Psoas muscle (tissue), 7 donors: ENCODE measurements at regions not wholly inside any gene's neighbourhood (a gene's known extent, or its start where the extent isn't known, plus 50 kb on each side); places are given as distances from the start of the nearest gene placed in this dataset.

Source experiments
- ATAC-seq, 4 donors: fragments of 200-7000 bp; cut with Tn5 transposase; one replicate each; pipeline ENCODE4 v1.9.1; 2020; ENCODE audit warnings: moderate library complexity in 3 of 4, mild to moderate bottlenecking in 2 of 4
- DNase-seq, 2 donors: peaks; one replicate each; pipeline ENCODE4 v3.0.0-alpha.2; 2020
- H3K27ac ChIP-seq: fragments of 200-600 bp; one replicate; pipeline ENCODE4 v1.8.0; 2022
- H3K27me3 ChIP-seq, 3 donors: fragments of 200-600 bp in 1 of 3; one replicate each; pipeline versions ENCODE4 v1.6.1 to v1.8.0; 2013 to 2022; ENCODE audit warnings: low read length in 2 of 3, mild to moderate bottlenecking in 2 of 3, moderate library complexity in 1 of 3; ENCODE audit not compliant: insufficient read depth in 3 of 3
- H3K36me3 ChIP-seq, 2 donors: fragments of 200-600 bp in 1 of 2; one replicate each; pipeline versions ENCODE4 v1.6.1 to v1.8.0; 2013 to 2022; ENCODE audit warnings: low read depth in 1 of 2, mild to moderate bottlenecking in 1 of 2, moderate library complexity in 1 of 2; ENCODE audit not compliant: insufficient read depth in 1 of 2
- H3K4me1 ChIP-seq: fragments of 200-600 bp; one replicate; pipeline ENCODE4 v1.8.0; 2022
- H3K4me3 ChIP-seq: fragments of 200-600 bp; one replicate; pipeline ENCODE4 v1.8.0; 2022; ENCODE audit warnings: mild to moderate bottlenecking
- H3K9me3 ChIP-seq: fragments of 200-600 bp; one replicate; pipeline ENCODE4 v1.8.0; 2022
- WGBS, 3 donors: extraction: QIAGEN DNeasy Blood & Tissue Kit; methylation state at CpG; one replicate each; pipeline versions ENCODE4 v1.1.6 to v1.1.7; 2013; 5-methylcytosine and 5-hydroxymethylcytosine counted together
- intact Hi-C, 2 donors: fragments of 100-400 bp; cut with DNase I; formaldehyde crosslinking; loops; one replicate each; pipeline versions ENCODE4 v1.11.0 to v1.14.2; 2022
- TF ChIP-seq, protein P1 (sequence below): fragments of 200-600 bp; IDR thresholded peaks from one replicate; pipeline ENCODE4 v1.8.0; 2022; ENCODE audit warnings: antibody characterized with exemption
- donor health status: healthy with polysubstance abuse.
- donor health status: DM: no; HTN: no; CAD: no; lungs with moderate emphysema.
- donor health status: Bipolar disorder and iron deficiency.
- donor health status: healthy.
- donor health status: DM: yes; HTN: yes; CAD: no.
- donor health status: DM: no; HTN: no; CAD: no.
- donor health status: DM: yes; HTN: yes; CAD: no.

DNA sequence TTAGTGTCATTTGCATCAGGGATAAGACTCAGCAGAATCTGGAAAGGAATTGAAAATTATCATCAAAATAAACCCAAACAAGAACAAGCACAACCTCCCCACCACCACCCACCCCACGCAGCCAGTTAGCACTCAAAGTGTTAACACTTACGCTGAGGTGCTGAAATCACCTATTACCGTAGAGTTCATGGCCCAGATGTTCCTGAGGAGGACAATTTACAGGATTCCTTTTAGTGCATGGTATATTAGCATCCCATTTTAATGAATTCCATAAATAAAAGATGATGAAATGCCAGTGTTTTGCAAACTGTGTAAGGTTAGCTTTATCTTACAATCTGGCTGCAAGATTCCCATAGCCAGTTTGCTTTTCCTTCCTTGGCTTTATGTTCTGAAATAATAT, 359.3 kb upstream of the SOX11 start:
- intact Hi-C loops = no loop called here
- DNase-seq = no peak
- ATAC-seq = no peak
- no peaks in the 10 kb centered on the region for H3K36me3 ChIP-seq
- no peak overlapping the region for H3K27ac ChIP-seq
- no peak overlapping the region for H3K4me3 ChIP-seq
- H3K4me1 ChIP-seq = no peaks in the 10 kb centered on the region
- TF ChIP-seq, protein P1, sequence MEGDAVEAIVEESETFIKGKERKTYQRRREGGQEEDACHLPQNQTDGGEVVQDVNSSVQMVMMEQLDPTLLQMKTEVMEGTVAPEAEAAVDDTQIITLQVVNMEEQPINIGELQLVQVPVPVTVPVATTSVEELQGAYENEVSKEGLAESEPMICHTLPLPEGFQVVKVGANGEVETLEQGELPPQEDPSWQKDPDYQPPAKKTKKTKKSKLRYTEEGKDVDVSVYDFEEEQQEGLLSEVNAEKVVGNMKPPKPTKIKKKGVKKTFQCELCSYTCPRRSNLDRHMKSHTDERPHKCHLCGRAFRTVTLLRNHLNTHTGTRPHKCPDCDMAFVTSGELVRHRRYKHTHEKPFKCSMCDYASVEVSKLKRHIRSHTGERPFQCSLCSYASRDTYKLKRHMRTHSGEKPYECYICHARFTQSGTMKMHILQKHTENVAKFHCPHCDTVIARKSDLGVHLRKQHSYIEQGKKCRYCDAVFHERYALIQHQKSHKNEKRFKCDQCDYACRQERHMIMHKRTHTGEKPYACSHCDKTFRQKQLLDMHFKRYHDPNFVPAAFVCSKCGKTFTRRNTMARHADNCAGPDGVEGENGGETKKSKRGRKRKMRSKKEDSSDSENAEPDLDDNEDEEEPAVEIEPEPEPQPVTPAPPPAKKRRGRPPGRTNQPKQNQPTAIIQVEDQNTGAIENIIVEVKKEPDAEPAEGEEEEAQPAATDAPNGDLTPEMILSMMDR = no peak
- H3K27me3 ChIP-seq = no peaks in the 10 kb centered on the region
- H3K9me3 ChIP-seq = no peaks in the 10 kb centered on the region
- 61 to 77% (median 72%) methylated on average over 3 of the region's 3 CpGs for WGBS, 3 donors

DNA sequence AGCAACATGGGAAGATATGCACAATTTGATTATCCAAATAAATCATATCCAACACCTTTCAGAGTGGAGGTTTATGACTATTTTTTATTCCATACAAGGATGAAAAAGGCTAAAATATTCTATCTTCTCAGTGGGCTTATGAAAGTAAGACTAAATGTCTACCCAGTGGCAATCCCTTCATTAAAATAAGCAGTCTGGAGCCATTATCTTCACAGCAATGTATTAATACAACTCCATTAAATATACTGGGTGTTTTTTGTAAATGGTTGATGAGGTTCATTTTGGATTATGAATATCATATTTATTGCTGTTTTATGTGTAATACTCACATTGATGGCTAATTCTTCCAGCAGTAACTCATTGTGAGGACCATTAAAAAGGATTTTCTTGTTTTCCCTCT, 352.7 kb upstream of the SOX11 start:
- DNase-seq (no peak), ATAC-seq (no peak)
- no peak overlapping the region for H3K4me3 ChIP-seq
- H3K4me1 ChIP-seq = no peaks in the 10 kb centered on the region
- TF ChIP-seq, protein P1 = no peak
- no peaks in the 10 kb centered on the region for H3K36me3 ChIP-seq
- H3K27ac ChIP-seq = no peak overlapping the region
- intact Hi-C loops = no loop called here
- H3K27me3 ChIP-seq = no peaks in the 10 kb centered on the region
- H3K9me3 ChIP-seq = no peaks in the 10 kb centered on the region

DNA sequence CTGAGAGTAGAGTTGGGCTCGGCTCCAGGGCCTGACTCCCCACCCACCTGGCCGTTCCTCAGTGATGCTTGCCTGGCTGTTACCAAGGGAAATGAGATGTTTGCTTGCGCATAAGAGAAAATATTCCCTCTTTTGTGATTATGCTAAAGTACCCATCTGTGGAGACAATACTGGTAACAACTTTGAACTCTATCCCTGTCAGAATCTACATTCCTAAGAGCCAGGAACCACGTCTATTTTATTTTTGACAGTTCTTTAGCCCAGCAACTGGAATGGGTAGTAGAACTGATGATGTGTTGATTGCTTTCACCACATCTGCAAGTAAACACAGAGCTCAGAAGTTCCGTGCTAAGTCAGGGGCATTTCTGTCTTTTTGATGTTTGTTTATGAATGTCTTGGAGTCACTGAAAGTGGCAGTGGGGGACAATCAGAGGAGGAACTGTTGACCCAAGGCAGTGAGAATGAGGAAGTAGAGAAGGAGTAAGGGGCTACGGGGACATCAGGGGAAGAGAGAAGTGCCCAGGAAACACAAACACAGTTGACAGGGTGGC, 348.3 kb upstream of the SOX11 start:
- no peak for ATAC-seq
- no peak for DNase-seq
- no peaks in the 10 kb centered on the region for H3K36me3 ChIP-seq
- TF ChIP-seq, protein P1 = no peak
- H3K27ac ChIP-seq = no peak overlapping the region
- intact Hi-C loops = no loop called here
- 72 to 82% (median 73%) methylated on average over 6 of the region's 6 CpGs for WGBS, 3 donors
- H3K9me3 ChIP-seq = no peaks in the 10 kb centered on the region
- no peaks in the 10 kb centered on the region for H3K4me1 ChIP-seq
- H3K27me3 ChIP-seq = no peaks in the 10 kb centered on the region
- no peak overlapping the region for H3K4me3 ChIP-seq

DNA sequence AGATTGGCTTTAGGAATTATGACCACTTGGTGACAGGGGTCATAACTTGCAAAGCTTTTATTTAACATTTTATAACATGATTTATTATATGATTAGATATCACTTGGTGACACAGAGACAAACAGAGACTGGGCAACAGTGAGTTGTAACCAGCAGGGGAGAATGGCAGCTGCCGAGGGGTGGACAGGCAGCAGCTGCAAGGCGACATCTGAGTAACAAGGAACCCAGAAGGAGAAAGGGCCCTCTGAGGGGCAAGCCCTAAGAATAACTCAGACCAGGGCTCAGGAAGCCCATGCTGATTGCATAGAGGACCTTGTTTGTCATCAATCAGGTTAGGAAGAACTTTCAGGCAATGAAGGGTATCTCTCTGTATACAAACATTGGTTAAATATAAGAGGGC, 339.9 kb upstream of the SOX11 start:
- TF ChIP-seq, protein P1 = no peak
- Histone ChIP-seq H3K4me3 (no peak overlapping the region), H3K27ac (no peak overlapping the region), H3K27me3 (no peaks in the 10 kb centered on the region), H3K36me3 (no peaks in the 10 kb centered on the region), H3K9me3 (no peaks in the 10 kb centered on the region), H3K4me1 (no peaks in the 10 kb centered on the region)
- intact Hi-C loops = no loop called here
- WGBS, 3 donors = 33 to 56% (median 56%) methylated on average over 2 of the region's 2 CpGs
- ATAC-seq (no peak), DNase-seq (no peak)

DNA sequence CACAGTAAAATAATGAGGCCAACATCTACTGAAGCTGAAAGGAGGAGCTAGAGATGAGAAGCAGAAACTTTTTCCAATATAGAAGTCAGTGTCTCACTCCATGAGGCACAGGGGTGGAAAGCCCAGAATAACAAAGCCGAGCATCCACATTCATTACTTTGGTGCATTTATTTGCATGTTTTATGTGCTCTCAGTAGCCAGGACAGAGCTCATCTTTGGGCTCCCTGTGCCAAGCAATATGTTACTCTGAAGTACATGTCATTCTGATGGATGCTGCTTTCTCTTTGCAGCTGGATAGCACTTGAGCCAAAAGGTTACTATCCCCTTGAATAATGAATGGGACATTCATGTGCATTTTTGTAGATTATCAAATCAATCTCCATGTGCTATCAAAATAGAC, 338.6 kb upstream of the SOX11 start:
- DNase-seq = no peak
- intact Hi-C loops = no loop called here
- ATAC-seq = no peak
- Histone ChIP-seq H3K9me3 (no peaks in the 10 kb centered on the region), H3K4me1 (no peaks in the 10 kb centered on the region), H3K4me3 (no peak overlapping the region), H3K36me3 (no peaks in the 10 kb centered on the region), H3K27ac (no peak overlapping the region), H3K27me3 (no peaks in the 10 kb centered on the region)
- 21 to 42% (median 29%) methylated on average over 1 of the region's 1 CpG for WGBS, 3 donors
- TF ChIP-seq, protein P1 = no peak
